ENCODE measurements at regions not wholly inside any gene's neighbourhood (a gene's known extent, or its start where the extent isn't known, plus 50 kb on each side); places are given as distances from the start of the nearest gene placed in this dataset.
"Not testable (repeated sequence)": the region's sequence is repeated elsewhere in the genome, so short reads cannot be mapped to it uniquely, and the experiment has no call there.

DNA sequence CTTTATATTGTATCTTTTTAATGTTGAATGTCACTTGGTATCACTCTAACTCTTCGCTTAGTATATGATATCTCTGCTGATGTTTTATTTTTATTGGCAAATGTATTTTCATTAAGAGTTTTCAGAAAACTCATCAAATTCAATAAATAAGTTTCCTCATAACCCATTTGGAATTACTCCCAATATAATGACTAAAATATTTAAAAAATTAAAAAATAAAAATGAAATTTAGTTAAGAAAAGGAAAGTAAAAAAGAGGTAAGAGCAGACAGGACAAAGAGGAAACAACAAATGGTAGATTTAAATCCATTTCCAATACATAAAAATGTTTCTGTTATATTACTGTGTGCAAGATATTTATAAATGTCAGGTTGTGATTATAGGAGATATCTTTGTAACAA lies 548.9 kb upstream of the SPRY2 start:
- Histone ChIP-seq H3K9me3 (ENCODE audit: low read length) (no peaks in the 10 kb centered on the region), H3K4me1 (ENCODE audit: insufficient read depth, low read length) (no peaks in the 10 kb centered on the region), H3K27me3 (ENCODE audit: control insufficient read depth in 1 of 2, insufficient read depth in 2 of 2, low read length in 2 of 2) (no peaks in the 10 kb centered on the region), H3K27ac (ENCODE audit: low read depth, low read length) (no peak overlapping the region), H3K36me3 (ENCODE audit: insufficient read depth, low read length) (no peaks in the 10 kb centered on the region), H3K9ac (ENCODE audit: low read length) (no peak overlapping the region), H3K4me3 (ENCODE audit: low read depth in 1 of 2, low read length in 2 of 2) (no peak overlapping the region)

- Histone ChIP-seq H3K27me3 (ENCODE audit: control insufficient read depth in 1 of 2, insufficient read depth in 2 of 2, low read length in 2 of 2) (no peaks in the 10 kb centered on the region), H3K9ac (ENCODE audit: low read length) (no peak overlapping the region), H3K9me3 (ENCODE audit: low read length) (no peaks in the 10 kb centered on the region), H3K27ac (ENCODE audit: low read depth, low read length) (peak overlapping the region; percentile 33), H3K36me3 (ENCODE audit: insufficient read depth, low read length) (no peaks in the 10 kb centered on the region), H3K4me1 (ENCODE audit: insufficient read depth, low read length) (peaks cover 11% of the 10 kb centered on the region), H3K4me3 (ENCODE audit: low read depth in 1 of 2, low read length in 2 of 2) (no peak overlapping the region)
These were observed 547.5 kb upstream of the SPRY2 start for GRCh38 chr13:80888390-80888789.

- Histone ChIP-seq H3K27ac (ENCODE audit: low read depth, low read length) (no peak overlapping the region), H3K9ac (ENCODE audit: low read length) (no peak overlapping the region), H3K4me3 (ENCODE audit: low read depth in 1 of 2, low read length in 2 of 2) (no peak overlapping the region), H3K9me3 (ENCODE audit: low read length) (no peaks in the 10 kb centered on the region), H3K36me3 (ENCODE audit: insufficient read depth, low read length) (no peaks in the 10 kb centered on the region), H3K4me1 (ENCODE audit: insufficient read depth, low read length) (peaks cover 28% of the 10 kb centered on the region), H3K27me3 (ENCODE audit: control insufficient read depth in 1 of 2, insufficient read depth in 2 of 2, low read length in 2 of 2) (no peaks in the 10 kb centered on the region)
These were observed 543.3 kb upstream of the SPRY2 start for GRCh38 chr13:80884056-80884785.

DNA sequence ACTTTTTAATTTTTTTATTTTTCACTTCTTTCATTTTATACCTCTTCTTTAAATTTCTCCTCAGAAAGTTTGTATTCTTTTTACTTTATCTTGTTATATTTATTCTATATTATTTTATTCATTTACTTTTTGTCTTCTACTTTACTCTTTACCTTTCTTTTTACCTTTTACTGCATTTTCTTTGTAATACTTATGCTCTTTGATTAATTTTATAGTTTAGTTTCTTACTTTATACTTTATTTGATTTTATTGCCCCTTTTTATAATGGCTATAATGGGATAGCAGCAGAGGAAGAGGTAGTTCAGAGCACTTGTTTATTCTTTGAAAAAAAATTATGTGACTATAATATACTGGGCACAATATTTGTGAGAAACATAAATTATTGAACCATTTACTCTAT lies 542.6 kb upstream of the SPRY2 start:
- H3K4me1 ChIP-seq (ENCODE audit: insufficient read depth, low read length): peaks cover 28% of the 10 kb centered on the region
- no peak overlapping the region for H3K9ac ChIP-seq (ENCODE audit: low read length)
- no peak overlapping the region for H3K27ac ChIP-seq (ENCODE audit: low read depth, low read length)
- no peaks in the 10 kb centered on the region for H3K9me3 ChIP-seq (ENCODE audit: low read length)
- H3K4me3 ChIP-seq (ENCODE audit: low read depth in 1 of 2, low read length in 2 of 2): no peak overlapping the region
- no peaks in the 10 kb centered on the region for H3K36me3 ChIP-seq (ENCODE audit: insufficient read depth, low read length)
- H3K27me3 ChIP-seq (ENCODE audit: control insufficient read depth in 1 of 2, insufficient read depth in 2 of 2, low read length in 2 of 2): no peaks in the 10 kb centered on the region

DNA sequence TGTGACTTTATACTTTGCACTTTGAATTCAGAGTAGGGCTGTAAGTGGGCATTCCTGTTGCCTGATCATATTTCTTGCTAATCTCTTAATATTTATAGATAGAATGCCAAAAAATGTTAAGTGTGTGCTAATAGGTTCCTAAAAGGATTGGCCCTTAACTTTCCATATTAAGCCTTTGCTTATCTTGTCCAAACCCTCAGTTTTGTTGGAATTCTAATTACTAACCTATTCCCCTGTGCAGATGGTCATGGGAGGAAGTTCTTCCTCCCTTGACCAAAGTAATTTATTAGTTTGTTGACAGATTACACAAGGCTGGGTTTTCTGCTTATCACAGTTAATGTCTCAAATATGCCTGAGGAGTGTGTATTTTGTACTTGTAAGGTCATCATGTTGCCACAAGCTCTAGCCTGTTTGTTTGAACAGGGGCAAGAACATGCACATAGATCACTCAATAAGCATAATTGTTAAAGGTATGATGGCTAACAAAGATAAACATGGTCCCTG lies 541.1 kb upstream of the SPRY2 start:
- H3K36me3 ChIP-seq (ENCODE audit: insufficient read depth, low read length): no peaks in the 10 kb centered on the region
- H3K27me3 ChIP-seq (ENCODE audit: control insufficient read depth in 1 of 2, insufficient read depth in 2 of 2, low read length in 2 of 2): no peaks in the 10 kb centered on the region
- H3K9ac ChIP-seq (ENCODE audit: low read length): no peak overlapping the region
- peaks cover 28% of the 10 kb centered on the region for H3K4me1 ChIP-seq (ENCODE audit: insufficient read depth, low read length)
- no peak overlapping the region for H3K27ac ChIP-seq (ENCODE audit: low read depth, low read length)
- no peak overlapping the region for H3K4me3 ChIP-seq (ENCODE audit: low read depth in 1 of 2, low read length in 2 of 2)
- no peaks in the 10 kb centered on the region for H3K9me3 ChIP-seq (ENCODE audit: low read length)

GRCh38 chr13:80881495-80881894 lies 540.6 kb upstream of the SPRY2 start:
- no peaks in the 10 kb centered on the region for H3K9me3 ChIP-seq (ENCODE audit: low read length)
- H3K4me1 ChIP-seq (ENCODE audit: insufficient read depth, low read length): peaks cover 28% of the 10 kb centered on the region
- H3K27me3 ChIP-seq (ENCODE audit: control insufficient read depth in 1 of 2, insufficient read depth in 2 of 2, low read length in 2 of 2): no peaks in the 10 kb centered on the region
- H3K27ac ChIP-seq (ENCODE audit: low read depth, low read length): no peak overlapping the region
- no peak overlapping the region for H3K9ac ChIP-seq (ENCODE audit: low read length)
- H3K4me3 ChIP-seq (ENCODE audit: low read depth in 1 of 2, low read length in 2 of 2): no peak overlapping the region
- H3K36me3 ChIP-seq (ENCODE audit: insufficient read depth, low read length): no peaks in the 10 kb centered on the region

DNA sequence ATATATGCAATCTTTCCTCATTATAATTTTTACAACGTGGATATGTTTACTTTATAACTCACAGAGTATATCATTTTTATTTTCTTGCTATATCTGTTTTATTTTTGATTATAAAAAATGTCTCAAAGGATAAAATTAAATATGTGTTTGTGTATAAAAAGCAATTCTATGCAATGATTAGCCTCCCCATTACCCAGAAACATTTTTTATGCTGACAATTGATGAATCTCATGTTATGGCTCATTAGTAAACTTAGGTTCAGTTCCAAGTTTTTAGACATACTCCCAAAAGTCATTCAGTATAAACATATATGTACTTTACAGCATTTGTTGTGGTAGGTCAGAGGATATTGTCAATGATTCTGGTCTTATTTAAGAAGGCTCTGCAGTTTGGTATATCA lies 540.1 kb upstream of the SPRY2 start:
- Histone ChIP-seq H3K27me3 (ENCODE audit: control insufficient read depth in 1 of 2, insufficient read depth in 2 of 2, low read length in 2 of 2) (no peaks in the 10 kb centered on the region), H3K4me3 (ENCODE audit: low read depth in 1 of 2, low read length in 2 of 2) (no peak overlapping the region), H3K9me3 (ENCODE audit: low read length) (no peaks in the 10 kb centered on the region), H3K36me3 (ENCODE audit: insufficient read depth, low read length) (no peaks in the 10 kb centered on the region), H3K4me1 (ENCODE audit: insufficient read depth, low read length) (peaks cover 28% of the 10 kb centered on the region), H3K9ac (ENCODE audit: low read length) (no peak overlapping the region), H3K27ac (ENCODE audit: low read depth, low read length) (no peak overlapping the region)

DNA sequence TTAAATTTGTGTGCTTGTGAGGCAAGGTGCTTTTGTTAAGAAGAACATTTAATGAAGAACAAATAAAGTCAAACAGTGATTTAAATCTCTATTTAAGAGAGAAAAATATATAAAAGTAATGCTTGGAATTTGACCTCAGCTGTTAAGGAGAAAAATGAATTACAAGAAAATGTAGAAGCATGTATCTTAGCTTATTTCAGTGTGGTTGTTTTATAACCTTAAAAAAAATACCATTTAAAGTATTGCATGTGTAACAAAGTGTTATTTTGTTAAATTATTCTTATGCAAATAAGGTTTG lies 537.0 kb upstream of the SPRY2 start:
- Histone ChIP-seq H3K4me3 (ENCODE audit: low read depth in 1 of 2, low read length in 2 of 2) (no peak overlapping the region), H3K27ac (ENCODE audit: low read depth, low read length) (no peak overlapping the region), H3K9ac (ENCODE audit: low read length) (no peak overlapping the region), H3K36me3 (ENCODE audit: insufficient read depth, low read length) (no peaks in the 10 kb centered on the region), H3K27me3 (ENCODE audit: control insufficient read depth in 1 of 2, insufficient read depth in 2 of 2, low read length in 2 of 2) (no peaks in the 10 kb centered on the region), H3K9me3 (ENCODE audit: low read length) (no peaks in the 10 kb centered on the region), H3K4me1 (ENCODE audit: insufficient read depth, low read length) (peaks cover 18% of the 10 kb centered on the region)

GRCh38 chr13:80877209-80877943 lies 536.5 kb upstream of the SPRY2 start:
- Histone ChIP-seq H3K9me3 (ENCODE audit: low read length) (no peaks in the 10 kb centered on the region), H3K9ac (ENCODE audit: low read length) (no peak overlapping the region), H3K4me1 (ENCODE audit: insufficient read depth, low read length) (peaks cover 18% of the 10 kb centered on the region), H3K4me3 (ENCODE audit: low read depth in 1 of 2, low read length in 2 of 2) (no peak overlapping the region), H3K36me3 (ENCODE audit: insufficient read depth, low read length) (no peaks in the 10 kb centered on the region), H3K27ac (ENCODE audit: low read depth, low read length) (no peak overlapping the region), H3K27me3 (ENCODE audit: control insufficient read depth in 1 of 2, insufficient read depth in 2 of 2, low read length in 2 of 2) (no peaks in the 10 kb centered on the region)

DNA sequence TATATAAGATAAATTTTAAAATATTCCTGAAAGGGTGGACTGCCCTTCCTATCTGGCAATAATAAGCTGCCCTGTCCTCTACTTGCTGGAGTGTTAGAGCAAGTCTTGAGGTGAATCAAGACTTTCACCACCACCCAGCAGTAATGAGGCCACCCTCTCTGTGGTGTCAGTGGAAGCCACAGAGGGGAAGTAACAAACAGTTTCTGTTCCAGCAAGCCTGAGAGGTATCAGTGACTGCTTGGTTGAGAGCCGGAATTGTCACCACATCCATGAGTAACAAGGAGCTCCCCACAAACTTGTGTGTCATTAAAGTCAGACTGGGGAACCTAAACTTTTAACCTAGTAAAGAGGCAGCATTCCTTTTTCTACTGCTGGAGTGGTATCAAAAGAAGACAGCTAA lies 532.7 kb upstream of the SPRY2 start:
- H3K36me3 ChIP-seq (ENCODE audit: insufficient read depth, low read length): no peaks in the 10 kb centered on the region
- H3K9ac ChIP-seq (ENCODE audit: low read length): no peak overlapping the region
- no peaks in the 10 kb centered on the region for H3K27me3 ChIP-seq (ENCODE audit: control insufficient read depth in 1 of 2, insufficient read depth in 2 of 2, low read length in 2 of 2)
- no peak overlapping the region for H3K27ac ChIP-seq (ENCODE audit: low read depth, low read length)
- H3K4me1 ChIP-seq (ENCODE audit: insufficient read depth, low read length): no peaks in the 10 kb centered on the region
- no peak overlapping the region for H3K4me3 ChIP-seq (ENCODE audit: low read depth in 1 of 2, low read length in 2 of 2)
- H3K9me3 ChIP-seq (ENCODE audit: low read length): no peaks in the 10 kb centered on the region

DNA sequence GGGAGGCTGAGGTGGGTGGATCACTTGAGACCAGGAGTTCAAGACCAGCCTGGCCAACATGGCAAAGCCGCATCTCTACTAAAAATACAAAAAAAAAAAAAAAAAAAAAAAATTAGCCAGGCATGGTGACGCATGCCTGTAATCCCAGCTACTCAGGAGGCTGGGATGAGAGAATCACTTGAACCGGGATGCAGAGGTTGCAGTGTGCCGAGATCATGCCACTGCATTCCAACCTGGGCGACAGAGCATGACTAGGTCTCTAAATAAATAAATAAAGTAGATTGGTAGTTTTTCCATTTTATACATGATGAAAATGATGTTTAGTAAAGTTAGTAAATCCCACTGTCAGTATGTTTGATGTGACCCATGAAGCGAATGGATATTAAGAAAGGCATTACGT lies 531.0 kb upstream of the SPRY2 start:
- H3K36me3 ChIP-seq (ENCODE audit: insufficient read depth, low read length); H3K4me1 ChIP-seq (ENCODE audit: insufficient read depth, low read length); H3K4me3 ChIP-seq (ENCODE audit: low read depth in 1 of 2, low read length in 2 of 2); H3K27ac ChIP-seq (ENCODE audit: low read depth, low read length); H3K9me3 ChIP-seq (ENCODE audit: low read length); H3K27me3 ChIP-seq (ENCODE audit: control insufficient read depth in 1 of 2, insufficient read depth in 2 of 2, low read length in 2 of 2); H3K9ac ChIP-seq (ENCODE audit: low read length): not testable (repeated sequence)

DNA sequence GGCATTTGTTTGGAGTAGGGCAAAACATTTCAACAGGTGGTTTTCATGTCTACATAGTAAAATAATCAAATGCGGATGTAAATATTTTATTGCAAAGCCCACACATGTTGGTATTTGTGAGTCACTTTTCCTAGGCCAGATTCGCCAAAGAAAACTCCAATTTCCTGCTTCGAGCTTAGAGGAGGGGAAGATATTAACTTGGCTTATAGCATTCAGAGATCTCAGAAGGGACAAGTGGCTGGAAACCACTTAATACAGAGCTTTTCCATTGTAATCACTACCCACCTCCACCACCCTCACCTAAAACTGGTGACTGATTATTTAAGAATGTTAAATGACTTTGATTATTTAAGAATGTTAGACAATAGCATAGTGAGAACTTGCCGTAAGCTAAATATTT lies 530.6 kb upstream of the SPRY2 start:
- H3K9me3 ChIP-seq (ENCODE audit: low read length): no peaks in the 10 kb centered on the region
- H3K9ac ChIP-seq (ENCODE audit: low read length): no peak overlapping the region
- H3K4me1 ChIP-seq (ENCODE audit: insufficient read depth, low read length): no peaks in the 10 kb centered on the region
- no peak overlapping the region for H3K27ac ChIP-seq (ENCODE audit: low read depth, low read length)
- H3K27me3 ChIP-seq (ENCODE audit: control insufficient read depth in 1 of 2, insufficient read depth in 2 of 2, low read length in 2 of 2): no peaks in the 10 kb centered on the region
- H3K36me3 ChIP-seq (ENCODE audit: insufficient read depth, low read length): no peaks in the 10 kb centered on the region
- no peak overlapping the region for H3K4me3 ChIP-seq (ENCODE audit: low read depth in 1 of 2, low read length in 2 of 2)

Measured in muscle layer of colon (tissue), 2 donors.